DMS 273 (cell line): ENCODE measurements at regions not wholly inside any gene's neighbourhood (a gene's known extent, or its start where the extent isn't known, plus 50 kb on each side); places are given as distances from the start of the nearest gene placed in this dataset.
"Not testable (repeated sequence)": the region's sequence is repeated elsewhere in the genome, so short reads cannot be mapped to it uniquely, and the experiment has no call there.

Source experiments
- DNase-seq: peaks from one replicate; lab custom pipeline; 2025; ENCODE audit not compliant: unreplicated experiment; lab: John Stamatoyannopoulos, UW

- DNase-seq: no peak
These were observed 446.4 kb upstream of the PTGER4 start for GRCh38 chr5:40233268-40233667.

- DNase-seq: no peak
These were observed 451.8 kb upstream of the PTGER4 start for GRCh38 chr5:40227931-40228330.

GRCh38 chr5:40227366-40227765 lies 452.3 kb upstream of the PTGER4 start:
- no peak for DNase-seq

- DNase-seq: no peak
These were observed 452.8 kb upstream of the PTGER4 start for GRCh38 chr5:40226906-40227305.

GRCh38 chr5:40225147-40225546 lies 454.6 kb upstream of the PTGER4 start:
- DNase-seq: not testable (repeated sequence)

GRCh38 chr5:40224421-40224820 lies 455.3 kb upstream of the PTGER4 start:
- DNase-seq: no peak

- DNase-seq: no peak
These were observed 455.8 kb upstream of the PTGER4 start for GRCh38 chr5:40223884-40224402.

GRCh38 chr5:40221796-40222195 lies 457.9 kb upstream of the PTGER4 start:
- no peak for DNase-seq

GRCh38 chr5:40221255-40221654 lies 458.5 kb upstream of the PTGER4 start:
- no peak for DNase-seq

- DNase-seq: no peak
These were observed 459.5 kb upstream of the PTGER4 start for GRCh38 chr5:40220260-40220659.

GRCh38 chr5:40217553-40217952 lies 462.2 kb upstream of the PTGER4 start:
- DNase-seq: no peak

GRCh38 chr5:40210694-40211093 lies 469.0 kb upstream of the PTGER4 start:
- DNase-seq: no peak

GRCh38 chr5:40206030-40206429 lies 473.7 kb upstream of the PTGER4 start:
- no peak for DNase-seq

- no peak for DNase-seq
These were observed 475.6 kb upstream of the PTGER4 start for GRCh38 chr5:40204144-40204543.

- DNase-seq: no peak
These were observed 476.8 kb upstream of the PTGER4 start for GRCh38 chr5:40202814-40203440.

- no peak for DNase-seq
These were observed 481.0 kb upstream of the PTGER4 start for GRCh38 chr5:40198736-40199135.

GRCh38 chr5:40195574-40195973 lies 484.1 kb upstream of the PTGER4 start:
- DNase-seq: not testable (repeated sequence)

GRCh38 chr5:40191150-40191549 lies 488.6 kb upstream of the PTGER4 start:
- no peak for DNase-seq

- no peak for DNase-seq
These were observed 507.0 kb upstream of the PTGER4 start for GRCh38 chr5:40172721-40173120.

GRCh38 chr5:40171971-40172370 lies 507.7 kb upstream of the PTGER4 start:
- no peak for DNase-seq

GRCh38 chr5:40167283-40167682 lies 512.4 kb upstream of the PTGER4 start:
- DNase-seq: no peak

- DNase-seq: no peak
These were observed 512.9 kb upstream of the PTGER4 start for GRCh38 chr5:40166802-40167201.
